AG10803 (cell line): ENCODE measurements at regions not wholly inside any gene's neighbourhood (a gene's known extent, or its start where the extent isn't known, plus 50 kb on each side); places are given as distances from the start of the nearest gene placed in this dataset.
A peak's percentile ranks its signal among the peaks of the same experiment; 100 is the strongest.

Source experiments
- DNase-seq: peaks from one replicate; pipeline ENCODE4 v3.0.0; 2010; ENCODE audit warnings: low read depth
- H3K4me3 ChIP-seq: 2 replicates; pipeline ENCODE4 v1.5.1; 2011; ENCODE audit warnings: mild to moderate bottlenecking, low read length, control low read depth
- CTCF ChIP-seq: conservative IDR thresholded peaks from 2 replicates; pipeline ENCODE4 v1.5.1; 2011; ENCODE audit warnings: mild to moderate bottlenecking, low read length, control low read depth, inconsistent platforms

- no peak for TF ChIP-seq CTCF
- H3K4me3 ChIP-seq: no peak overlapping the region
- no peak for DNase-seq
Measured at GRCh38 chr19:28764066-28764465, 448.9 kb downstream of the UQCRFS1 start.

GRCh38 chr19:28746478-28746877 lies 466.5 kb downstream of the UQCRFS1 start:
- no peak for TF ChIP-seq CTCF
- no peak for DNase-seq

GRCh38 chr19:28744943-28745342 lies 468.0 kb downstream of the UQCRFS1 start:
- DNase-seq: no peak
- H3K4me3 ChIP-seq: no peak overlapping the region
- no peak for TF ChIP-seq CTCF

More at GRCh38 chr19:28746478-28746877, 466.5 kb downstream of the UQCRFS1 start:
- no peak overlapping the region for H3K4me3 ChIP-seq

GRCh38 chr19:28744014-28744413 lies 468.9 kb downstream of the UQCRFS1 start:
- no peak for DNase-seq
- no peak overlapping the region for H3K4me3 ChIP-seq
- no peak for TF ChIP-seq CTCF

- DNase-seq: peak; percentile 59
Measured at GRCh38 chr19:28737021-28737895, 475.7 kb downstream of the UQCRFS1 start.

GRCh38 chr19:28736528-28736927 lies 476.4 kb downstream of the UQCRFS1 start:
- no peak for DNase-seq
- no peak for TF ChIP-seq CTCF
- no peak overlapping the region; the same call in 1 of the 2 replicates for H3K4me3 ChIP-seq

More at GRCh38 chr19:28737021-28737895, 475.7 kb downstream of the UQCRFS1 start:
- peak; percentile 71 for TF ChIP-seq CTCF
- H3K4me3 ChIP-seq: no peak overlapping the region; the same call in 1 of the 2 replicates

GRCh38 chr19:28731577-28731976 lies 481.4 kb downstream of the UQCRFS1 start:
- no peak overlapping the region for H3K4me3 ChIP-seq
- TF ChIP-seq CTCF: peak; percentile 11; the same call in 1 of the 2 replicates
- DNase-seq: no peak
